ENCODE measurements at regions not wholly inside any gene's neighbourhood (a gene's known extent, or its start where the extent isn't known, plus 50 kb on each side); places are given as distances from the start of the nearest gene placed in this dataset.

DNA sequence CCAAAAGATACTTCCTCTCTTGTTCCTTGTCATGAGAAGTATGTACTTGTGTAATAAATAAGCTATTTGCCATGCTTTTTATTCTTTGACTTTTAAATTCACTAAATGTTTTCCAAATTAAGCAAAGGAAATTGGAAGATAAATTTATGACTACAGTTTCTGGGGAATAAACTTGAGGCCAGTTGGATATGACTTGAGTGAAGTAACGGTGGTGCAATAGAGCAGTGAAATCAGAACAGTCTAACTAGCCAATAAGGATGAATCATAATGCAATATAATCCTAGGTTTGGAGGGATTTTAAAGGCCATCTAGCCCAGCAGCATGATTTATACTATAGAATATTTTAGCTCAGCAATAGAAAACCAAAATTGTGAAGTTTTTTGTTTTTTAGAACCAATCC is 183.8 kb upstream of the TCF21 start:
- Histone ChIP-seq H3K4me3 (ENCODE audit: low read depth, low read length, poor library complexity, severe bottlenecking) (no peak overlapping the region), H3K4me1 (ENCODE audit: insufficient read depth, low read length, poor library complexity, severe bottlenecking) (no peaks in the 10 kb centered on the region), H3K36me3 (ENCODE audit: insufficient read depth, low read length, poor library complexity, severe bottlenecking) (no peaks in the 10 kb centered on the region), H3K27ac (ENCODE audit: low read depth, low read length, poor library complexity, severe bottlenecking) (no peak overlapping the region), H3K27me3 (replicated peaks; ENCODE audit: insufficient read depth, low read depth, low read length, poor library complexity) (peaks cover 73% of the 10 kb centered on the region), H3K9me3 (ENCODE audit: low read depth, low read length, poor library complexity, severe bottlenecking) (no peaks in the 10 kb centered on the region)
- no peak for DNase-seq (ENCODE audit: low spot score)
- BruUV-seq (replicated peaks), result no TSS peak
- ChIA-PET CTCF (no interaction called here), POLR2A (ENCODE audit: low non-redundant PET) (no interaction called here)
- intact Hi-C loops (cut with micrococcal nuclease; ENCODE audit: unreplicated experiment), result no loop called here
- TF ChIP-seq CTCF (conservative IDR thresholded peaks at IDR 0.05; ENCODE audit: low read depth, low read length), result no peak
- no peak for TF ChIP-seq EZH2 (IDR thresholded peaks at IDR 0.05; ENCODE audit: borderline replicate concordance, low read depth, low read length, poor library complexity, severe bottlenecking)

DNA sequence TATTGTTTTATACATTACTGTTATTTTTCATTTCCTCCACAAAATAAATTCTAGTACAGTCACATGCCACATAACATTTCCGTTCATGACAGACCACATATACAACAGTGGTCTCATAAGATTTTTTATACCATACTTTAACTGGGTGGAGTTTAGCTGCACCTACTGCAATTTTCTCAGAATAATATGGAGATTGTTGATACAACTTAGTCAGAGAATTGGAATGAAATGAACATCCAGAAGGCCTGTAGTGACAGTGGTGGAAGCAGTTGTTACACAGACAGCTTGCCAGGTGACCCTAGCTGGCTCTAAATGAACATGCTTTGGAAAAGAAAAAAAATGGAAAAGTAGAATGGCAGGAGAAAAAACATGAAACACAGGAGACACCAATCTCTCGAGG is 183.2 kb upstream of the TCF21 start:
- intact Hi-C loops (cut with micrococcal nuclease; ENCODE audit: unreplicated experiment), result no loop called here
- Histone ChIP-seq H3K27me3 (replicated peaks; ENCODE audit: insufficient read depth, low read depth, low read length, poor library complexity) (peaks cover 77% of the 10 kb centered on the region), H3K4me3 (ENCODE audit: low read depth, low read length, poor library complexity, severe bottlenecking) (no peak overlapping the region), H3K9me3 (ENCODE audit: low read depth, low read length, poor library complexity, severe bottlenecking) (no peaks in the 10 kb centered on the region), H3K4me1 (ENCODE audit: insufficient read depth, low read length, poor library complexity, severe bottlenecking) (no peaks in the 10 kb centered on the region), H3K36me3 (ENCODE audit: insufficient read depth, low read length, poor library complexity, severe bottlenecking) (no peaks in the 10 kb centered on the region), H3K27ac (ENCODE audit: low read depth, low read length, poor library complexity, severe bottlenecking) (no peak overlapping the region)
- TF ChIP-seq CTCF (conservative IDR thresholded peaks at IDR 0.05; ENCODE audit: low read depth, low read length), result no peak
- TF ChIP-seq EZH2 (IDR thresholded peaks at IDR 0.05; ENCODE audit: borderline replicate concordance, low read depth, low read length, poor library complexity, severe bottlenecking), result no peak
- BruUV-seq (replicated peaks), result no TSS peak
- POLR2A ChIA-PET (ENCODE audit: low non-redundant PET), result no interaction called here
- CTCF ChIA-PET, result no interaction called here
- DNase-seq (ENCODE audit: low spot score), result no peak

- POLR2A ChIA-PET (ENCODE audit: low non-redundant PET), result no interaction called here
These were observed 181.5 kb upstream of the TCF21 start for GRCh38 chr6:133707456-133707855.

More at GRCh38 chr6:133707456-133707855, 181.5 kb upstream of the TCF21 start:
- intact Hi-C loops (cut with micrococcal nuclease; ENCODE audit: unreplicated experiment), result no loop called here
- H3K4me1 ChIP-seq (ENCODE audit: insufficient read depth, low read length, poor library complexity, severe bottlenecking), result no peaks in the 10 kb centered on the region
- no peak overlapping the region for H3K27ac ChIP-seq (ENCODE audit: low read depth, low read length, poor library complexity, severe bottlenecking)
- TF ChIP-seq CTCF (conservative IDR thresholded peaks at IDR 0.05; ENCODE audit: low read depth, low read length) (no peak), EZH2 (IDR thresholded peaks at IDR 0.05; ENCODE audit: borderline replicate concordance, low read depth, low read length, poor library complexity, severe bottlenecking) (no peak)
- H3K9me3 ChIP-seq (ENCODE audit: low read depth, low read length, poor library complexity, severe bottlenecking), result no peaks in the 10 kb centered on the region
- CTCF ChIA-PET, result no interaction called here
- peak; percentile 14 for DNase-seq (ENCODE audit: low spot score)
- no peak overlapping the region for H3K4me3 ChIP-seq (ENCODE audit: low read depth, low read length, poor library complexity, severe bottlenecking)
- H3K36me3 ChIP-seq (ENCODE audit: insufficient read depth, low read length, poor library complexity, severe bottlenecking), result no peaks in the 10 kb centered on the region
- H3K27me3 ChIP-seq (replicated peaks; ENCODE audit: insufficient read depth, low read depth, low read length, poor library complexity), result peaks cover 66% of the 10 kb centered on the region
- BruUV-seq (replicated peaks), result no TSS peak
